NT2/D1 (cell line): ENCODE measurements at regions not wholly inside any gene's neighbourhood (a gene's known extent, or its start where the extent isn't known, plus 50 kb on each side); places are given as distances from the start of the nearest gene placed in this dataset.

Experiments
- DNase-seq: peaks from one replicate; pipeline ENCODE4 v3.0.0-alpha.2; 2011; ENCODE audit warnings: low read depth, low spot score
- H3K27me3 ChIP-seq: 2 replicates; pipeline ENCODE4 v1.6.0; 2011; ENCODE audit warnings: mild to moderate bottlenecking; ENCODE audit not compliant: insufficient read length, insufficient read depth
- H3K36me3 ChIP-seq: 2 replicates; pipeline ENCODE4 v1.6.1; 2011; ENCODE audit warnings: mild to moderate bottlenecking, low read length, mixed read lengths; ENCODE audit not compliant: insufficient read depth, insufficient read length
- H3K4me1 ChIP-seq: 2 replicates; pipeline ENCODE4 v1.5.1; 2011; ENCODE audit not compliant: insufficient read depth, insufficient read length
- H3K4me3 ChIP-seq: 2 replicates; pipeline ENCODE4 v1.5.1; 2011; ENCODE audit warnings: low read depth; ENCODE audit not compliant: insufficient read length
- H3K9ac ChIP-seq: 2 replicates; pipeline ENCODE4 v1.6.0; 2011; ENCODE audit warnings: low read depth; ENCODE audit not compliant: insufficient read length
- H3K9me3 ChIP-seq: 2 replicates; pipeline ENCODE4 v1.5.1; 2011; ENCODE audit warnings: mild to moderate bottlenecking, low read length; ENCODE audit not compliant: insufficient read depth
- SUZ12 ChIP-seq: IDR thresholded peaks from 2 replicates; pipeline ENCODE4 v1.6.1; 2011; ENCODE audit not compliant: insufficient read length, insufficient read depth; ENCODE audit errors: extremely low read depth
- YY1 ChIP-seq: IDR thresholded peaks from 2 replicates; pipeline ENCODE4 v1.6.1; 2011; ENCODE audit not compliant: insufficient read length, insufficient read depth
- ZNF274 ChIP-seq: IDR thresholded peaks from 2 replicates; pipeline ENCODE4 v1.6.1; 2011; ENCODE audit warnings: mild to moderate bottlenecking, low read depth, low read length

GRCh38 chr6:113513086-113513485 is 344.1 kb upstream of the MARCKS start:
- no peak overlapping the region for H3K9ac ChIP-seq
- TF ChIP-seq ZNF274, result no peak
- TF ChIP-seq YY1, result no peak
- no peak for TF ChIP-seq SUZ12
- DNase-seq, result no peak

GRCh38 chr6:113522376-113522775 is 334.8 kb upstream of the MARCKS start:
- H3K4me3 ChIP-seq, result no peak overlapping the region
- H3K27me3 ChIP-seq, result no peaks in the 10 kb centered on the region
- DNase-seq, result no peak
- H3K4me1 ChIP-seq, result no peaks in the 10 kb centered on the region
- no peaks in the 10 kb centered on the region; the same call in 1 of the 2 replicates for H3K9me3 ChIP-seq
- H3K9ac ChIP-seq, result no peak overlapping the region
- no peaks in the 10 kb centered on the region for H3K36me3 ChIP-seq
- TF ChIP-seq SUZ12 (no peak), YY1 (no peak), ZNF274 (no peak)

More at GRCh38 chr6:113513086-113513485, 344.1 kb upstream of the MARCKS start:
- Histone ChIP-seq H3K36me3 (no peaks in the 10 kb centered on the region), H3K4me1 (no peaks in the 10 kb centered on the region), H3K9me3 (no peaks in the 10 kb centered on the region), H3K4me3 (no peak overlapping the region), H3K27me3 (no peaks in the 10 kb centered on the region)

GRCh38 chr6:113524826-113525225 is 332.3 kb upstream of the MARCKS start:
- no peak overlapping the region for H3K4me3 ChIP-seq
- no peak overlapping the region for H3K9ac ChIP-seq
- no peaks in the 10 kb centered on the region for H3K4me1 ChIP-seq
- TF ChIP-seq ZNF274 (no peak), SUZ12 (no peak), YY1 (no peak)
- no peaks in the 10 kb centered on the region for H3K9me3 ChIP-seq
- DNase-seq, result no peak
- no peaks in the 10 kb centered on the region for H3K27me3 ChIP-seq
- H3K36me3 ChIP-seq, result no peaks in the 10 kb centered on the region

- H3K36me3 ChIP-seq, result no peaks in the 10 kb centered on the region
- no peak overlapping the region for H3K9ac ChIP-seq
- no peak for TF ChIP-seq SUZ12
- no peak for TF ChIP-seq ZNF274
- TF ChIP-seq YY1, result no peak
- DNase-seq, result no peak
- no peaks in the 10 kb centered on the region for H3K9me3 ChIP-seq
- H3K27me3 ChIP-seq, result no peaks in the 10 kb centered on the region
- H3K4me1 ChIP-seq, result no peaks in the 10 kb centered on the region
- H3K4me3 ChIP-seq, result no peak overlapping the region
Observed at GRCh38 chr6:113526553-113526952, 330.6 kb upstream of the MARCKS start.

- no peak for DNase-seq
- Histone ChIP-seq H3K4me1 (no peaks in the 10 kb centered on the region), H3K4me3 (no peak overlapping the region), H3K9ac (no peak overlapping the region), H3K36me3 (no peaks in the 10 kb centered on the region), H3K27me3 (no peaks in the 10 kb centered on the region), H3K9me3 (no peaks in the 10 kb centered on the region)
- TF ChIP-seq SUZ12 (no peak), YY1 (no peak), ZNF274 (no peak)
Observed at GRCh38 chr6:113526995-113527394, 330.1 kb upstream of the MARCKS start.

- DNase-seq, result no peak
- Histone ChIP-seq H3K4me3 (no peak overlapping the region), H3K27me3 (no peaks in the 10 kb centered on the region), H3K4me1 (no peaks in the 10 kb centered on the region), H3K9me3 (no peaks in the 10 kb centered on the region), H3K9ac (no peak overlapping the region), H3K36me3 (no peaks in the 10 kb centered on the region)
- no peak for TF ChIP-seq SUZ12
- TF ChIP-seq YY1, result no peak
- TF ChIP-seq ZNF274, result no peak
Observed at GRCh38 chr6:113528111-113528510, 329.0 kb upstream of the MARCKS start.

- H3K4me1 ChIP-seq, result no peaks in the 10 kb centered on the region
- no peaks in the 10 kb centered on the region for H3K36me3 ChIP-seq
- TF ChIP-seq YY1 (no peak), SUZ12 (no peak)
- H3K9me3 ChIP-seq, result no peaks in the 10 kb centered on the region
- no peak overlapping the region for H3K9ac ChIP-seq
- no peak for DNase-seq
- H3K27me3 ChIP-seq, result no peaks in the 10 kb centered on the region
- no peak overlapping the region for H3K4me3 ChIP-seq
Observed at GRCh38 chr6:113529196-113529595, 327.9 kb upstream of the MARCKS start.

GRCh38 chr6:113529879-113530278 is 327.3 kb upstream of the MARCKS start:
- no peak for TF ChIP-seq SUZ12
- no peak for TF ChIP-seq YY1
- no peak for TF ChIP-seq ZNF274
- Histone ChIP-seq H3K27me3 (no peaks in the 10 kb centered on the region), H3K4me3 (no peak overlapping the region), H3K9me3 (no peaks in the 10 kb centered on the region), H3K4me1 (no peaks in the 10 kb centered on the region), H3K36me3 (no peaks in the 10 kb centered on the region), H3K9ac (no peak overlapping the region)
- no peak for DNase-seq
